B cell (primary cell): ENCODE measurements at regions not wholly inside any gene's neighbourhood (a gene's known extent, or its start where the extent isn't known, plus 50 kb on each side); places are given as distances from the start of the nearest gene placed in this dataset.

Source experiments
- ATAC-seq: fragments of 200-7000 bp; cut with Tn5 transposase; one replicate; pipeline ENCODE4 v1.10.0; 2021; ENCODE audit warnings: low read depth, mild to moderate bottlenecking, moderate number of reproducible peaks, moderate library complexity
- CTCF ChIA-PET: fragments of 350-600 bp; sonication (Branson Sonifier 250); formaldehyde crosslinking; loops from one replicate; lab custom pipeline; 2021; ENCODE audit warnings: antibody characterized with exemption, inconsistent platforms; lab: Charles Lee
- POLR2A ChIA-PET: fragments of 350-600 bp; sonication (Branson Sonifier 250); formaldehyde crosslinking; loops from one replicate; lab custom pipeline; 2021; ENCODE audit warnings: antibody characterized with exemption; lab: Charles Lee
- DNase-seq: peaks from one replicate; pipeline ENCODE4 v3.0.0; 2013
- H2AFZ ChIP-seq: 2 replicates; pipeline ENCODE4 v1.6.1; 2012; ENCODE audit warnings: mild to moderate bottlenecking, low read depth, low read length; ENCODE audit not compliant: insufficient read depth, poor library complexity, severe bottlenecking
- H3K27ac ChIP-seq, 2 donors: 1 replicate in 1 of 2; 2 replicates in 1 of 2; pipeline ENCODE4 v1.5.1; 2012 to 2013; ENCODE audit warnings: low read length in 2 of 2, mild to moderate bottlenecking in 2 of 2, moderate library complexity in 1 of 2
- H3K27me3 ChIP-seq, 4 experiments: fragments of 200-600 bp in 1 of 4; sonication (generic) in 1 of 4; replicated peaks in 1 of 4; 1 replicate in 2 of 4; 2 replicates in 2 of 4; pipeline versions ENCODE4 v1.6.1 to v1.7.0; 2013 to 2016; ENCODE audit warnings: low read length in 3 of 4, mild to moderate bottlenecking in 2 of 4, mixed read lengths in 1 of 4, moderate library complexity in 1 of 4; ENCODE audit not compliant: insufficient read depth in 4 of 4, control insufficient read depth in 3 of 4; ENCODE audit errors: control extremely low read depth in 1 of 4
- H3K36me3 ChIP-seq, 2 experiments: replicated peaks in 1 of 2; 1 replicate in 1 of 2; 2 replicates in 1 of 2; pipeline versions ENCODE4 v1.6.1 to v1.7.1; 2013; ENCODE audit warnings: low read length in 1 of 2; ENCODE audit not compliant: insufficient read depth in 2 of 2, control insufficient read depth in 1 of 2; ENCODE audit errors: control extremely low read depth in 1 of 2, extremely low read depth in 1 of 2
- H3K4me1 ChIP-seq, 2 donors: fragments of 200-600 bp in 1 of 2; sonication (generic) in 1 of 2; 1 replicate in 1 of 2; 2 replicates in 1 of 2; pipeline versions ENCODE4 v1.5.1 to v1.6.1; 2013 to 2017; ENCODE audit warnings: low read length in 2 of 2; ENCODE audit not compliant: control insufficient read depth in 2 of 2, insufficient read depth in 2 of 2
- H3K4me2 ChIP-seq: replicated peaks from 2 replicates; pipeline ENCODE3; 2012; ENCODE audit warnings: mild to moderate bottlenecking, low read depth, low read length; ENCODE audit not compliant: poor library complexity, severe bottlenecking
- H3K4me3 ChIP-seq, 5 experiments: fragments of 200-600 bp in 1 of 5; sonication (generic) in 1 of 5; 1 replicate in 3 of 5; 2 replicates in 2 of 5; pipeline versions ENCODE4 v1.5.1 to v1.7.0; 2011 to 2016; ENCODE audit warnings: low read length in 4 of 5, mild to moderate bottlenecking in 4 of 5, low read depth in 2 of 5, control low read depth in 1 of 5, moderate library complexity in 1 of 5; ENCODE audit not compliant: insufficient read depth in 1 of 5; ENCODE audit errors: control extremely low read depth in 1 of 5, extremely low read depth in 1 of 5
- H3K79me2 ChIP-seq: fragments of 200-600 bp; sonication (generic); one replicate; pipeline ENCODE4 v1.6.0; 2016; ENCODE audit warnings: low read length; ENCODE audit not compliant: control insufficient read depth, insufficient read depth
- H3K9ac ChIP-seq: fragments of 200-600 bp; sonication (generic); 2 replicates; pipeline ENCODE4 v1.6.1; 2017; ENCODE audit warnings: mild to moderate bottlenecking, low read length, moderate library complexity
- H3K9me3 ChIP-seq, 3 donors: one replicate each; pipeline versions ENCODE4 v1.6.1 to v1.7.1; 2013; ENCODE audit warnings: low read length in 2 of 3; ENCODE audit not compliant: control insufficient read depth in 2 of 3, insufficient read depth in 1 of 3; ENCODE audit errors: control extremely low read depth in 1 of 3
- H4K20me1 ChIP-seq: 2 replicates; pipeline ENCODE4 v1.6.0; 2012; ENCODE audit warnings: mild to moderate bottlenecking, low read length; ENCODE audit not compliant: insufficient read depth, control insufficient read depth, poor library complexity, severe bottlenecking
- H3K27ac Mint-ChIP-seq: one replicate; pipeline ENCODE4 v1.8.0; 2021; ENCODE audit warnings: mixed read lengths
- H3K27me3 Mint-ChIP-seq: one replicate; pipeline ENCODE4 v1.8.0; 2021; ENCODE audit warnings: mixed read lengths
- H3K4me1 Mint-ChIP-seq: one replicate; pipeline ENCODE4 v1.8.0; 2021; ENCODE audit warnings: mixed read lengths
- H3K4me3 Mint-ChIP-seq: one replicate; pipeline ENCODE4 v1.8.0; 2021; ENCODE audit warnings: mixed read lengths
- H3K9me3 Mint-ChIP-seq: one replicate; pipeline ENCODE4 v1.8.0; 2022; ENCODE audit warnings: mixed read lengths; ENCODE audit not compliant: insufficient read depth
- CTCF ChIP-seq: fragments of 200-600 bp; IDR thresholded peaks from one replicate; pipeline ENCODE4 v1.8.0; 2022; ENCODE audit warnings: antibody characterized with exemption, mild to moderate bottlenecking
- EZH2 ChIP-seq: IDR thresholded peaks from 2 replicates; pipeline ENCODE4 v1.6.1; 2012; ENCODE audit warnings: borderline replicate concordance, low read depth, mild to moderate bottlenecking, moderate library complexity, low read length; ENCODE audit not compliant: insufficient read depth, poor library complexity, severe bottlenecking
- WGBS: methylation state at CpG from one replicate; pipeline ENCODE4 v1.1.5; 2013; ENCODE audit warnings: missing lambda C conversion rate; ENCODE audit not compliant: insufficient coverage; 5-methylcytosine and 5-hydroxymethylcytosine counted together
- intact Hi-C: fragments of 100-400 bp; cut with micrococcal nuclease; formaldehyde crosslinking; loops from one replicate; pipeline ENCODE4 v1.10.0; 2022

DNA sequence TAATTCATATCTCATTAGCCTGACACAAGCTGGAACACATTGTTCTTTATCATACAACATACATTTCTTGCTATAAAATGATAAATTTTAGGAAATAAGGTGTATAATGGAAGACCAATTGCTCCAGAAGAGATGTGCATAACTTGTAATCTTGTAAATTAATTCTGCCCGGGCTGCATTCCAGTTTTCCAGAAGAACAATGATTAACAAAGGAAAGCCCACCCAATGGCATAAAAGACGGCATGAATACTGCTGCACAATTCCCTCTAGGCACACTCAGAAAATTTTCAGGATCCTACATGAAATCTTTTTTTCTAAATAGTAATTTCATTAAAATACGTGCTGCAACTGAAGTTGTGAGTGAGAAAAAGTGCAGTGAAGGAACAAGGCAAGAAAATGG is 137.4 kb upstream of the KRR1 start:
- intact Hi-C loops = no loop called here
- Mint-ChIP-seq H3K9me3 (no peaks in the 10 kb centered on the region), H3K4me1 (peaks cover 6% of the 10 kb centered on the region), H3K27me3 (peaks cover 5% of the 10 kb centered on the region), H3K27ac (no peak overlapping the region), H3K4me3 (no peak overlapping the region)
- Histone ChIP-seq H3K27ac (no peak overlapping the region), H2AFZ (no peak overlapping the region), H3K4me3 (no peak overlapping the region), H3K36me3 (no peaks in the 10 kb centered on the region), H3K4me1 (no peaks in the 10 kb centered on the region), H4K20me1 (no peaks in the 10 kb centered on the region), H3K9me3 (no peaks in the 10 kb centered on the region), H3K79me2 (no peaks in the 10 kb centered on the region), H3K9ac (no peak overlapping the region), H3K27me3 (peaks cover 0 to 2% (median 0%) of the 10 kb centered on the region in 4 experiments), H3K4me2 (no peak overlapping the region)
- POLR2A ChIA-PET = no interaction called here
- TF ChIP-seq CTCF (no peak), EZH2 (no peak)
- CTCF ChIA-PET = no interaction called here
- no CpG with 5 or more reads among the region's 3 CpGs for WGBS
- no peak for ATAC-seq
- DNase-seq = no peak

GRCh38 chr12:75646329-75647210 is 135.2 kb upstream of the KRR1 start:
- Mint-ChIP-seq H3K9me3 (no peaks in the 10 kb centered on the region), H3K27me3 (no peaks in the 10 kb centered on the region), H3K4me1 (peaks cover 7% of the 10 kb centered on the region), H3K4me3 (no peak overlapping the region), H3K27ac (no peak overlapping the region)
- Histone ChIP-seq H3K4me1 (peaks cover 0 to 1% of the 10 kb centered on the region in 2 donors), H2AFZ (no peak overlapping the region), H3K27ac (no peak overlapping the region), H3K79me2 (no peaks in the 10 kb centered on the region), H3K4me2 (no peak overlapping the region), H4K20me1 (no peaks in the 10 kb centered on the region), H3K9ac (no peak overlapping the region), H3K36me3 (no peaks in the 10 kb centered on the region), H3K27me3 (no peaks in the 10 kb centered on the region), H3K4me3 (no peak overlapping the region), H3K9me3 (no peaks in the 10 kb centered on the region)
- intact Hi-C loops = no loop called here
- POLR2A ChIA-PET = no interaction called here
- TF ChIP-seq EZH2 (no peak), CTCF (no peak)
- no peak for DNase-seq
- 80% methylated on average over 1 of the region's 4 CpGs for WGBS
- CTCF ChIA-PET = no interaction called here
- ATAC-seq = no peak
